ENCODE measurements at regions not wholly inside any gene's neighbourhood (a gene's known extent, or its start where the extent isn't known, plus 50 kb on each side); places are given as distances from the start of the nearest gene placed in this dataset.

GRCh38 chr4:130183096-130183495, 1087.1 kb downstream of the C4orf33 start:
- Histone ChIP-seq H3K4me3 (ENCODE audit: low read depth, low read length) (no peak overlapping the region), H3K27me3 (ENCODE audit: control insufficient read depth, insufficient read depth, low read length) (no peaks in the 10 kb centered on the region), H3K27ac (ENCODE audit: low read depth, low read length) (no peak overlapping the region), H3K4me1 (ENCODE audit: control insufficient read depth, insufficient read depth, low read length) (no peaks in the 10 kb centered on the region), H3K36me3 (ENCODE audit: control insufficient read depth, insufficient read depth, low read length) (no peaks in the 10 kb centered on the region), H3K9me3 (ENCODE audit: control insufficient read depth, insufficient read depth, low read length) (no peaks in the 10 kb centered on the region)
- WGBS (ENCODE audit: insufficient coverage) = no CpG with 5 or more reads among the region's 2 CpGs
- no peak for DNase-seq (ENCODE audit: low read depth in 4 of 6, low spot score in 6 of 6)

- no peaks in the 10 kb centered on the region for H3K4me1 ChIP-seq (ENCODE audit: control insufficient read depth, insufficient read depth, low read length)
- H3K27ac ChIP-seq (ENCODE audit: low read depth, low read length) = no peak overlapping the region
- H3K4me3 ChIP-seq (ENCODE audit: low read depth, low read length) = no peak overlapping the region
- no CpG with 5 or more reads among the region's 4 CpGs for WGBS (ENCODE audit: insufficient coverage)
- no peaks in the 10 kb centered on the region for H3K9me3 ChIP-seq (ENCODE audit: control insufficient read depth, insufficient read depth, low read length)
- no peaks in the 10 kb centered on the region for H3K27me3 ChIP-seq (ENCODE audit: control insufficient read depth, insufficient read depth, low read length)
- no peaks in the 10 kb centered on the region for H3K36me3 ChIP-seq (ENCODE audit: control insufficient read depth, insufficient read depth, low read length)
- DNase-seq (ENCODE audit: low read depth in 4 of 6, low spot score in 6 of 6) = no peak
Observed at GRCh38 chr4:130183766-130184165, 1087.8 kb downstream of the C4orf33 start.

GRCh38 chr4:130185123-130185522, 1089.2 kb downstream of the C4orf33 start:
- no peaks in the 10 kb centered on the region for H3K4me1 ChIP-seq (ENCODE audit: control insufficient read depth, insufficient read depth, low read length)
- H3K4me3 ChIP-seq (ENCODE audit: low read depth, low read length) = no peak overlapping the region
- no peaks in the 10 kb centered on the region for H3K27me3 ChIP-seq (ENCODE audit: control insufficient read depth, insufficient read depth, low read length)
- H3K9me3 ChIP-seq (ENCODE audit: control insufficient read depth, insufficient read depth, low read length) = no peaks in the 10 kb centered on the region
- H3K36me3 ChIP-seq (ENCODE audit: control insufficient read depth, insufficient read depth, low read length) = no peaks in the 10 kb centered on the region
- no peak for DNase-seq (ENCODE audit: low read depth in 4 of 6, low spot score in 6 of 6)
- H3K27ac ChIP-seq (ENCODE audit: low read depth, low read length) = no peak overlapping the region

- no peaks in the 10 kb centered on the region for H3K36me3 ChIP-seq (ENCODE audit: control insufficient read depth, insufficient read depth, low read length)
- H3K4me1 ChIP-seq (ENCODE audit: control insufficient read depth, insufficient read depth, low read length) = no peaks in the 10 kb centered on the region
- no CpG with 5 or more reads among the region's 3 CpGs for WGBS (ENCODE audit: insufficient coverage)
- H3K27me3 ChIP-seq (ENCODE audit: control insufficient read depth, insufficient read depth, low read length) = no peaks in the 10 kb centered on the region
- peak in 2 of 6 donors; percentile 20 to 75 for DNase-seq (ENCODE audit: low read depth in 4 of 6, low spot score in 6 of 6)
- H3K9me3 ChIP-seq (ENCODE audit: control insufficient read depth, insufficient read depth, low read length) = no peaks in the 10 kb centered on the region
- no peak overlapping the region for H3K27ac ChIP-seq (ENCODE audit: low read depth, low read length)
- H3K4me3 ChIP-seq (ENCODE audit: low read depth, low read length) = no peak overlapping the region
Observed at GRCh38 chr4:130186931-130187330, 1091.0 kb downstream of the C4orf33 start.

DNA sequence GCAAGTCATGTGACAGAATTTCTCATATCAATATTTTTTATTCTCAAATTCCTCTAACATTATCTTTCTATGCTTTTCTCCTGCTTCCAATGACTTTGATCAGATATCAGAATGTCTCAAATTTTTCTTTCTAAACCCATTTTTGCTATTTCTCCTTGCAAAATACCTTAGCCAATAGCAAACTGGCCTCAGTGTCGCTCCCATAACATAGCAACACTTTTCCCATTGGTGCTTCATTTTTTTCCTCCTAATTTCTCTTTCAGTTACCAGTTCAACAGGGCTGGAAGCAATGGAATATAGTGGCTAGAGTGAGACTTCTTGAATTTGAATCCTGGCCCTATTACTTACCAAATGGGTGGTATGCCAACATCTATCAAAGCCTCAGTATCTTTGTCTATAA, 1091.6 kb downstream of the C4orf33 start:
- DNase-seq (ENCODE audit: low read depth in 4 of 6, low spot score in 6 of 6) = no peak
- Histone ChIP-seq H3K9me3 (ENCODE audit: control insufficient read depth, insufficient read depth, low read length) (no peaks in the 10 kb centered on the region), H3K27ac (ENCODE audit: low read depth, low read length) (no peak overlapping the region), H3K4me1 (ENCODE audit: control insufficient read depth, insufficient read depth, low read length) (no peaks in the 10 kb centered on the region), H3K4me3 (ENCODE audit: low read depth, low read length) (no peak overlapping the region), H3K36me3 (ENCODE audit: control insufficient read depth, insufficient read depth, low read length) (no peaks in the 10 kb centered on the region), H3K27me3 (ENCODE audit: control insufficient read depth, insufficient read depth, low read length) (no peaks in the 10 kb centered on the region)
- whole genome bisulfite sequencing (ENCODE audit: insufficient coverage) = no CpG with 5 or more reads among the region's 1 CpG

DNA sequence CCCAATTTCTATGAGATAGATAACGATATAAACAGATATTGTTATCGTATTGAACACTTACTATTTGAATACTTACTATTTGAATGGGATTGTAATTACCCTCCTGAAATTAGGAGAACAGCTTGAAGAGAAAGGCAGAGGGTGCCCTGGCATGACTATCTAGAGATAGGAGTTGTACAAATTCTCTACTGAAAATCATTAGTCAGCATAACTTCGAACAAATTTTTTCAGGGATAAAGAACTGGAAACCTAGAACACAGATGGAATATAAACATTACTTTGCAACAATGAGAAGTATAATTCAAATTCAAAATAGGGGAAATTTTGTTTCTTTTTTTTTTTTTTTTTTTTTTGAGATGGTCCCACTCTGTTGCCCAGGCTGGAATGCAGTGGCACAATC, 1096.8 kb downstream of the C4orf33 start:
- no peaks in the 10 kb centered on the region for H3K9me3 ChIP-seq (ENCODE audit: control insufficient read depth, insufficient read depth, low read length)
- H3K36me3 ChIP-seq (ENCODE audit: control insufficient read depth, insufficient read depth, low read length) = no peaks in the 10 kb centered on the region
- no peaks in the 10 kb centered on the region for H3K4me1 ChIP-seq (ENCODE audit: control insufficient read depth, insufficient read depth, low read length)
- DNase-seq (ENCODE audit: low read depth in 4 of 6, low spot score in 6 of 6) = no peak
- H3K4me3 ChIP-seq (ENCODE audit: low read depth, low read length) = no peak overlapping the region
- WGBS (ENCODE audit: insufficient coverage) = no CpG with 5 or more reads among the region's 3 CpGs
- H3K27me3 ChIP-seq (ENCODE audit: control insufficient read depth, insufficient read depth, low read length) = no peaks in the 10 kb centered on the region
- H3K27ac ChIP-seq (ENCODE audit: low read depth, low read length) = no peak overlapping the region

DNA sequence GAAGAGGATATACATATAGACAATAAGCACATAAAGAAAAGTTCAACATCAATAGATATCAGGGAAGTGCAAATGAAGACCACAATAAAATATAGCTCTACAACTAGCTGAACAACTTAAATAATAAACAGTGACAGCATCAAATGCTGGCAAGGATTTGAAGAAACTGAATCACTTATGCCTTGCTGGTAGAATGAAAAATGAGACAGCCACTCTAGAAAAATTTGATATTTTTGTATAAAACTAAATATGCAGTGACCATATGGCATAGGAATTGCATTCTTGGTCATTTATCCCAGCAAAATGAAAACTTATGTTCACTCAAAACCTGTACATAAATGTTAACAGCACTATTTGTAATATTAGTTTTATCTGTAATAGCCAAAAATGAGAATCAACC, 1102.0 kb downstream of the C4orf33 start:
- Histone ChIP-seq H3K36me3 (ENCODE audit: control insufficient read depth, insufficient read depth, low read length) (no peaks in the 10 kb centered on the region), H3K4me1 (ENCODE audit: control insufficient read depth, insufficient read depth, low read length) (no peaks in the 10 kb centered on the region), H3K27ac (ENCODE audit: low read depth, low read length) (no peak overlapping the region), H3K4me3 (ENCODE audit: low read depth, low read length) (no peak overlapping the region), H3K27me3 (ENCODE audit: control insufficient read depth, insufficient read depth, low read length) (no peaks in the 10 kb centered on the region), H3K9me3 (ENCODE audit: control insufficient read depth, insufficient read depth, low read length) (peaks cover 5% of the 10 kb centered on the region)
- peak in 1 of 6 donors; percentile 8 for DNase-seq (ENCODE audit: low read depth in 4 of 6, low spot score in 6 of 6)

DNA sequence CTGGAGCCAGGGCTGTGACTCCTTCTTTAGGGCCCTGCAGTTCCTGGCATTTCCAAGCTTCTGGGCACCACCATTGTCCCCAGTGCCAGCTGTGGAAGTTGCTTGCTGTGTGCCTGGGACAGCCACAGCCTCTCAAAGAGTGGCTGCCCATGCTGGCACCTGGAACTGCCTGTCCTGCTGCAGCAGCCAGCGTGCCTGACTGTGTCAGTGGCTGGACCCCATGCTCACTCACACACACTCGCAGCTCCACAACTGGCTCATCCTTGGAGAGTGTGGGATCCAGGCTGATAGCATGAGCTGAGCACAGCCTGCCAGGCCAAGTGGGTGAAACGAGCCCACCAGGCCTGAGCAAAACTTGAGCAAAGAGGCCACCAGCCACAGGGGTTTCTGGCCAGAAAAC, 1107.6 kb downstream of the C4orf33 start:
- DNase-seq (ENCODE audit: low read depth in 4 of 6, low spot score in 6 of 6) = no peak
- no peak overlapping the region for H3K27ac ChIP-seq (ENCODE audit: low read depth, low read length)
- 85% methylated on average over 3 of the region's 3 CpGs for WGBS (ENCODE audit: insufficient coverage)
- H3K4me1 ChIP-seq (ENCODE audit: control insufficient read depth, insufficient read depth, low read length) = no peaks in the 10 kb centered on the region
- H3K36me3 ChIP-seq (ENCODE audit: control insufficient read depth, insufficient read depth, low read length) = no peaks in the 10 kb centered on the region
- H3K4me3 ChIP-seq (ENCODE audit: low read depth, low read length) = no peak overlapping the region
- H3K9me3 ChIP-seq (ENCODE audit: control insufficient read depth, insufficient read depth, low read length) = peaks cover 5% of the 10 kb centered on the region
- no peaks in the 10 kb centered on the region for H3K27me3 ChIP-seq (ENCODE audit: control insufficient read depth, insufficient read depth, low read length)

- peak in 1 of 6 donors; percentile 42 for DNase-seq (ENCODE audit: low read depth in 4 of 6, low spot score in 6 of 6)
- Histone ChIP-seq H3K36me3 (ENCODE audit: control insufficient read depth, insufficient read depth, low read length) (no peaks in the 10 kb centered on the region), H3K27me3 (ENCODE audit: control insufficient read depth, insufficient read depth, low read length) (no peaks in the 10 kb centered on the region), H3K4me1 (ENCODE audit: control insufficient read depth, insufficient read depth, low read length) (no peaks in the 10 kb centered on the region), H3K4me3 (ENCODE audit: low read depth, low read length) (no peak overlapping the region), H3K9me3 (ENCODE audit: control insufficient read depth, insufficient read depth, low read length) (no peaks in the 10 kb centered on the region), H3K27ac (ENCODE audit: low read depth, low read length) (no peak overlapping the region)
- no CpG with 5 or more reads among the region's 1 CpG for WGBS (ENCODE audit: insufficient coverage)
Observed at GRCh38 chr4:130210864-130211263, 1114.9 kb downstream of the C4orf33 start.

- no peaks in the 10 kb centered on the region for H3K36me3 ChIP-seq (ENCODE audit: control insufficient read depth, insufficient read depth, low read length)
- no peak overlapping the region for H3K27ac ChIP-seq (ENCODE audit: low read depth, low read length)
- H3K4me1 ChIP-seq (ENCODE audit: control insufficient read depth, insufficient read depth, low read length) = no peaks in the 10 kb centered on the region
- 90% methylated on average over 2 of the region's 3 CpGs for WGBS (ENCODE audit: insufficient coverage)
- H3K9me3 ChIP-seq (ENCODE audit: control insufficient read depth, insufficient read depth, low read length) = no peaks in the 10 kb centered on the region
- DNase-seq (ENCODE audit: low read depth in 4 of 6, low spot score in 6 of 6) = peak in 1 of 6 donors; percentile 12
- H3K27me3 ChIP-seq (ENCODE audit: control insufficient read depth, insufficient read depth, low read length) = no peaks in the 10 kb centered on the region
- H3K4me3 ChIP-seq (ENCODE audit: low read depth, low read length) = no peak overlapping the region
Observed at GRCh38 chr4:130214268-130214667, 1118.3 kb downstream of the C4orf33 start.

All from spinal cord (tissue), 9 donors.